Fibroblast of villous mesenchyme (primary cell): ENCODE measurements at regions not wholly inside any gene's neighbourhood (a gene's known extent, or its start where the extent isn't known, plus 50 kb on each side); places are given as distances from the start of the nearest gene placed in this dataset.

Experiments
- DNase-seq: peaks from one replicate; pipeline ENCODE4 v3.0.0-alpha.2; 2010; ENCODE audit warnings: low read depth
- H3K4me3 ChIP-seq: 2 replicates; pipeline ENCODE4 v1.5.1; 2011; ENCODE audit warnings: low read depth, mild to moderate bottlenecking, low read length
- TF ChIP-seq, protein P1 (sequence below): IDR thresholded peaks from 2 replicates; pipeline ENCODE4 v1.5.1; 2012; ENCODE audit warnings: low read depth, mild to moderate bottlenecking, low read length; ENCODE audit not compliant: insufficient read depth

DNA sequence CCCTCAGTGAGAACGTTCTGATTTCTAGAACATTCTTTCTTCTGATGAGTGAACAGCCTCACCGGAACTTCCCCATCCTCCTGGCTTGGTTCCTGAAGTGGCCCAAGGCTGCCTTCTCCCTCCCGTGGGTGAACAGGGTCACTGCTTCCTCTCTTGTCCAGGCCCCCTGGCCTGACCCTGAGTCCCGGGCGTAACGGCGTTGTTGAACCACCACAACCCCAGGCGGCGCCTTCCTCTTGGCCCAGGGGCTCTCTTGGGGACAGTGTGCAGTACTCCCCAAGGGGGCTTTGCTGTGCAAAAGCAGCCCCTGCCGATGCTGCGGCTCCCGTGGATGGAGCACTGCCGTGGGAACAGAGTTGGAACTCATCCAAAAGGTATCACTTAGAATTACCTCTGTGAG lies 147.2 kb downstream of the TSN start:
- TF ChIP-seq, protein P1, sequence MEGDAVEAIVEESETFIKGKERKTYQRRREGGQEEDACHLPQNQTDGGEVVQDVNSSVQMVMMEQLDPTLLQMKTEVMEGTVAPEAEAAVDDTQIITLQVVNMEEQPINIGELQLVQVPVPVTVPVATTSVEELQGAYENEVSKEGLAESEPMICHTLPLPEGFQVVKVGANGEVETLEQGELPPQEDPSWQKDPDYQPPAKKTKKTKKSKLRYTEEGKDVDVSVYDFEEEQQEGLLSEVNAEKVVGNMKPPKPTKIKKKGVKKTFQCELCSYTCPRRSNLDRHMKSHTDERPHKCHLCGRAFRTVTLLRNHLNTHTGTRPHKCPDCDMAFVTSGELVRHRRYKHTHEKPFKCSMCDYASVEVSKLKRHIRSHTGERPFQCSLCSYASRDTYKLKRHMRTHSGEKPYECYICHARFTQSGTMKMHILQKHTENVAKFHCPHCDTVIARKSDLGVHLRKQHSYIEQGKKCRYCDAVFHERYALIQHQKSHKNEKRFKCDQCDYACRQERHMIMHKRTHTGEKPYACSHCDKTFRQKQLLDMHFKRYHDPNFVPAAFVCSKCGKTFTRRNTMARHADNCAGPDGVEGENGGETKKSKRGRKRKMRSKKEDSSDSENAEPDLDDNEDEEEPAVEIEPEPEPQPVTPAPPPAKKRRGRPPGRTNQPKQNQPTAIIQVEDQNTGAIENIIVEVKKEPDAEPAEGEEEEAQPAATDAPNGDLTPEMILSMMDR, result no peak
- no peak for DNase-seq
- peak overlapping the region; percentile 12 for H3K4me3 ChIP-seq

DNA sequence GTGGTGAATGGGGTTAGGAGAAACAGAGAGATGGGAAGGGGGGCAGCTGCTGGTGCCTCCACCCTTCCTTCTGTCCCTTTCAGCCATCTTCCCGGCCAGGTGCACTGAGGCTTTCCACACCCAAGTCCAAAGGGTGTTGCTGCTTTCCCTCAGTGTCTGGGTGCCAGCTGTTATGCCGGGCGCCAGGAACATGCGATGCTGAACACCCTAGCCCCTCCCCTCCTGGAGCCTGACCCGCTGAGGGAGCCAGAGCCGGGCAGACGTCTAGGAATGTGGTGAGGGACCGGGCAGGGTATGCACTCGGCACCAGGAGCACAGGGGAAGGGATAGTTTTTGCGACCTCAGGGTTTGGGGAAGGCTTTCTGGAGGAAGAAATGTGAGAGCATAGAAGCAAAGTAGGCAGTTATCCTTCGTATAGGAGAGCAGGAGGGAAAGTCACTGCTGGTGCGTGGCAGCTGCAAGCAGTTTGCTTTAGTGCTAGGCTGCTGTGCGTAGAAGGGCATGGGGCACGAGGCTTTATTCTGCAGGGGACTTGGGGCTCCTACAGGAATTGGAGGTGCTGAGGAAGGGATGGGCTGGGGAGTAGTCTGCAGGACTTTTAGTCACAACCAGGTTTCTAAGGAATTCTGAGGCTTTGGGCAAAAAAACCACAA lies 147.7 kb downstream of the TSN start:
- TF ChIP-seq, protein P1, result no peak
- DNase-seq, result no peak
- H3K4me3 ChIP-seq, result no peak overlapping the region

DNA sequence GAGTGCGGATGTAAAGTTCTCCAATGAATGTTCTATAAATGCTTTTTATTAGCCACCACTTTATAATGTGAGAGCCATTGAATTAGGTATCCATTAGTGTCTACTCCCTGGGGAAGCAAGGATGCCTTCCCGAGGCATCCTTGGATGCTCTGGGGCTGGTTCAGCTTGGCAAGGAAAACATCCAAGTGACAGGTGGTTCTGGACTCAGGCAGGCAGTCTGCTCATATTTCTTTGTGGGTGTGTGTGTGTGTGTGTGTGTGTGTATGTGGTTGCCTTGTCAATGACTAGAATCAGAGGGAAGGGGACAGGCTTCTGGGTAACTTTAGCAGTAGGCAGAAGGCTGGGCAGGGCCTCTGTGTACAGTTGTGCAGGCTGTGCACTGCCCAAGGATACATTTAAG lies 149.2 kb downstream of the TSN start:
- no peak for DNase-seq
- TF ChIP-seq, protein P1, result no peak
- H3K4me3 ChIP-seq, result no peak overlapping the region

DNA sequence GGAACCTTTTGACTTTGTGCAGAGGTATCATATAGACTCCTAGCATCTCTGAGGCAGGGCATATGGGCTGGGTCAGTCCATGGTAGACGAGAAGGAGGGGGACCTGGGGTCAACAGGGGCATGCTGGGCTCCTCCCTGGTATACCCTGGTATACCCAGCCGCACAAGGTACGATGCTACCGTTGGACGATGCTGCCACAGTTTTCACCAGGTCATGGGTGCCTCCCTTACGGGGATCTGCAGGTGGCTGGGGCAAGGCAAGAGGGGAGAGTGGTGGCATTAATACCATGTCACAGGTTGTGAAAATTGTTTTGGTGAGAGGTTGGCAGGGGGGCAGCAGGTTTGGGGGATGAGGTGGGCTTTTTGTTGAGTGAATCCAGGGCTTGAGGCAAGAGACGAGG lies 149.8 kb downstream of the TSN start:
- TF ChIP-seq, protein P1, result no peak
- no peak overlapping the region for H3K4me3 ChIP-seq
- no peak for DNase-seq

DNA sequence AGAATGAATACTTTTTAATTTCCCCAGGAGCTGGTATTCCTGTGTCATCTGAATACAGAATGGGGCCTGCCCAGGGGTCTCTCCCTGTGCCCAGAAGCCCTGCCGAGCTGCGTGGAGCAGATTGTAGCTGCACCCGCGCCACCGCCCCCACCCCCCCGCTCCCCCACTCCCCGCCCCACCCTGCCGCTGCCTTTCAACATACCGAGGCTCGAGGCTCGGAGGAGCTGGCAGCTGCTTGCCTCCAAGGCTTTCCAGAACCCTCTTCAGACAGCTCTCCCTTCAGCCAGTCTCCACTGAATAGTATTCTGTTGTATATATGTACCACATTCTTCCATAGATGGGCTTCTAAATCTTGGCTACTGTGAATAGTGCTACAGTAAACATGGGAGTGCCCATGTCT lies 150.7 kb downstream of the TSN start:
- TF ChIP-seq, protein P1, result no peak
- no peak for DNase-seq
- H3K4me3 ChIP-seq, result no peak overlapping the region

DNA sequence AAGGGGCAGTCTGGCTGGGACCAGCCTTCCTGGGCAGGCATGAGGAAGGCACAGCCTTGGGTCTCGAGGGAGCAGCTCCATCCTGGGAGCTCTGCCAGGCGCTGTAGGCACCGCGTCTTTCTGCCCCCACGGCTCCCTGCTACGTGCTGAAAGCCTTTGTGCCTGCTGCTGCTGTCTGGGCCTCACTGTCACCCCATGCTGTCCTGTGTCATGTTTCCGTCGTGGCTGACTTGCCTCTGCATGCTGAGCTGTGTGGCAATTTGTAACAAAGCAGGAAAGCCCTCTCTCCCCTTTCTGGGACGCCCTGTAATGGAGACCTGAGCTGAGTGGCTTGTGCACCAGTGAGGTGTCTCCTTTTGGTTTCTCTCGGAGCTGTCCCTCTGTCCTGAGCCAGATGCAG lies 152.5 kb downstream of the TSN start:
- DNase-seq, result no peak
- TF ChIP-seq, protein P1, result no peak
- no peak overlapping the region for H3K4me3 ChIP-seq

GRCh38 chr2:121910139-121910538 lies 154.7 kb downstream of the TSN start:
- TF ChIP-seq, protein P1, result no peak
- no peak for DNase-seq
- H3K4me3 ChIP-seq, result no peak overlapping the region
